ENCODE measurements at regions not wholly inside any gene's neighbourhood (a gene's known extent, or its start where the extent isn't known, plus 50 kb on each side); places are given as distances from the start of the nearest gene placed in this dataset.

DNA sequence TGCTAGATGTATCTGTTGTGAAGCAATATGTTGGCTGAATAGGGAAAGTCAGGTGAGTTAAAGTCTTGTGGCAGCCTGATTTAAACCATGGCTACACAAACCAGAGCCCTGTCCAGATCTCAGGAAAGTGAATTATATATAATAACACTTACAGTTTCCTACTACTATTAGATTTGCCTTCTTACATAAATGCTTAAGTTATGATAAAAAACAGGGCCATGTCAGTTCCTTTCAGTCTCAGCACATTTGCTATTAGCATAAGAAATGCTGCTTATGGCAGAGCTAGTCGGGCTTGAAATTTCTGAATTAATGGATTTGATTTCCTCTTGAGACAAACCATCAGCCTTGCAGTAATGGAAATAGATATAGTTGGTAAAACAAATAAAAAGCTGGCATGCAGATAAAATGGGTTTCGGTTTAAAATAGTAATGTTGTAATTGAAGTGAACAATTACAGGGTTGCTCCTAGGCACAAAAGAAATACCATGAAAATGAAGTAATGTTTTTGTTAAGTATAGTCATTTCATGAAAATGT, 664.2 kb upstream of the ZNF608 start:
- TF ChIP-seq, protein P1, sequence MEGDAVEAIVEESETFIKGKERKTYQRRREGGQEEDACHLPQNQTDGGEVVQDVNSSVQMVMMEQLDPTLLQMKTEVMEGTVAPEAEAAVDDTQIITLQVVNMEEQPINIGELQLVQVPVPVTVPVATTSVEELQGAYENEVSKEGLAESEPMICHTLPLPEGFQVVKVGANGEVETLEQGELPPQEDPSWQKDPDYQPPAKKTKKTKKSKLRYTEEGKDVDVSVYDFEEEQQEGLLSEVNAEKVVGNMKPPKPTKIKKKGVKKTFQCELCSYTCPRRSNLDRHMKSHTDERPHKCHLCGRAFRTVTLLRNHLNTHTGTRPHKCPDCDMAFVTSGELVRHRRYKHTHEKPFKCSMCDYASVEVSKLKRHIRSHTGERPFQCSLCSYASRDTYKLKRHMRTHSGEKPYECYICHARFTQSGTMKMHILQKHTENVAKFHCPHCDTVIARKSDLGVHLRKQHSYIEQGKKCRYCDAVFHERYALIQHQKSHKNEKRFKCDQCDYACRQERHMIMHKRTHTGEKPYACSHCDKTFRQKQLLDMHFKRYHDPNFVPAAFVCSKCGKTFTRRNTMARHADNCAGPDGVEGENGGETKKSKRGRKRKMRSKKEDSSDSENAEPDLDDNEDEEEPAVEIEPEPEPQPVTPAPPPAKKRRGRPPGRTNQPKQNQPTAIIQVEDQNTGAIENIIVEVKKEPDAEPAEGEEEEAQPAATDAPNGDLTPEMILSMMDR (IDR thresholded peaks at IDR 0.05), result no peak
- TF ChIP-seq EZH2 (IDR thresholded peaks at IDR 0.05) (no peak), EZH2phosphoT487 (IDR thresholded peaks at IDR 0.05) (no peak)
- H3F3A ChIP-seq (ENCODE audit: low read depth), result peaks cover 50% of the 10 kb centered on the region
- H4K20me1 ChIP-seq (ENCODE audit: low read depth), result no peaks in the 10 kb centered on the region
- no peak overlapping the region for H2AFZ ChIP-seq (replicated peaks)
- Mint-ChIP-seq H3K36me3 (peaks cover 5% of the 10 kb centered on the region), H3K4me1 (peaks cover 87% of the 10 kb centered on the region), H3K27ac (peak overlapping the region; percentile 99), H3K4me3 (peak overlapping the region; percentile 54), H3K9me3 (peaks cover 14% of the 10 kb centered on the region), H3K27me3 (ENCODE audit: insufficient read depth, low read depth) (peaks cover 9% of the 10 kb centered on the region)
- H3K27ac ChIP-seq, result peak overlapping the region; percentile 53
- no peak for DNase-seq (ENCODE audit: low spot score)
- H3K4me3 ChIP-seq, result no peak overlapping the region
- H3K36me3 ChIP-seq, result no peaks in the 10 kb centered on the region
- no peaks in the 10 kb centered on the region for H3K79me2 ChIP-seq (ENCODE audit: low read depth)
- no peaks in the 10 kb centered on the region for H3K9me3 ChIP-seq (ENCODE audit: low read depth)
- no peak overlapping the region for H3K9ac ChIP-seq
- H3K4me1 ChIP-seq, result peaks cover 73% of the 10 kb centered on the region
- no peaks in the 10 kb centered on the region for H3K27me3 ChIP-seq
- peak overlapping the region; percentile 66 for H3K4me2 ChIP-seq

GRCh38 chr5:125411071-125411743, 664.8 kb upstream of the ZNF608 start:
- Histone ChIP-seq H3K27ac (peak overlapping the region; percentile 53), H3K27me3 (no peaks in the 10 kb centered on the region), H4K20me1 (ENCODE audit: low read depth) (no peaks in the 10 kb centered on the region), H3K79me2 (ENCODE audit: low read depth) (no peaks in the 10 kb centered on the region), H3K4me3 (no peak overlapping the region), H2AFZ (replicated peaks) (no peak overlapping the region), H3F3A (ENCODE audit: low read depth) (peaks cover 50% of the 10 kb centered on the region), H3K9ac (no peak overlapping the region), H3K4me2 (peak overlapping the region; percentile 66), H3K4me1 (peaks cover 77% of the 10 kb centered on the region), H3K9me3 (ENCODE audit: low read depth) (no peaks in the 10 kb centered on the region), H3K36me3 (no peaks in the 10 kb centered on the region)
- peaks cover 9% of the 10 kb centered on the region for H3K27me3 Mint-ChIP-seq (ENCODE audit: insufficient read depth, low read depth)
- peak overlapping the region; percentile 68 for H3K4me3 Mint-ChIP-seq
- H3K27ac Mint-ChIP-seq, result peak overlapping the region; percentile 99
- peak; percentile 3 for DNase-seq (ENCODE audit: low spot score)
- peaks cover 14% of the 10 kb centered on the region for H3K9me3 Mint-ChIP-seq
- peaks cover 90% of the 10 kb centered on the region for H3K4me1 Mint-ChIP-seq
- TF ChIP-seq EZH2 (IDR thresholded peaks at IDR 0.05) (no peak), EZH2phosphoT487 (IDR thresholded peaks at IDR 0.05) (no peak)
- TF ChIP-seq, protein P1 (IDR thresholded peaks at IDR 0.05), result no peak
- H3K36me3 Mint-ChIP-seq, result peaks cover 8% of the 10 kb centered on the region

- no peaks in the 10 kb centered on the region for H3K27me3 ChIP-seq
- Mint-ChIP-seq H3K4me3 (peak overlapping the region; percentile 68), H3K27me3 (ENCODE audit: insufficient read depth, low read depth) (peaks cover 7% of the 10 kb centered on the region)
Measured at GRCh38 chr5:125411744-125412560, 665.5 kb upstream of the ZNF608 start.

More at GRCh38 chr5:125411744-125412560, 665.5 kb upstream of the ZNF608 start:
- Mint-ChIP-seq H3K27ac (peak overlapping the region; percentile 99), H3K9me3 (peaks cover 13% of the 10 kb centered on the region), H3K36me3 (peaks cover 11% of the 10 kb centered on the region), H3K4me1 (peaks cover 90% of the 10 kb centered on the region)
- no peak overlapping the region for H3K4me3 ChIP-seq
- TF ChIP-seq, protein P1 (IDR thresholded peaks at IDR 0.05), result no peak
- TF ChIP-seq EZH2 (IDR thresholded peaks at IDR 0.05) (no peak), EZH2phosphoT487 (IDR thresholded peaks at IDR 0.05) (no peak)
- H3F3A ChIP-seq (ENCODE audit: low read depth), result peaks cover 50% of the 10 kb centered on the region
- peak; percentile 44 for DNase-seq (ENCODE audit: low spot score)
- H3K9me3 ChIP-seq (ENCODE audit: low read depth), result no peaks in the 10 kb centered on the region
- H4K20me1 ChIP-seq (ENCODE audit: low read depth), result no peaks in the 10 kb centered on the region
- H3K4me1 ChIP-seq, result peaks cover 77% of the 10 kb centered on the region
- peak overlapping the region; percentile 33 for H3K27ac ChIP-seq
- H3K4me2 ChIP-seq, result peak overlapping the region; percentile 66
- H2AFZ ChIP-seq (replicated peaks), result no peak overlapping the region
- H3K36me3 ChIP-seq, result no peaks in the 10 kb centered on the region
- no peaks in the 10 kb centered on the region for H3K79me2 ChIP-seq (ENCODE audit: low read depth)
- H3K9ac ChIP-seq, result no peak overlapping the region
